Small intestine (tissue), 7 donors: ENCODE measurements at regions not wholly inside any gene's neighbourhood (a gene's known extent, or its start where the extent isn't known, plus 50 kb on each side); places are given as distances from the start of the nearest gene placed in this dataset.
"Not testable (repeated sequence)": the region's sequence is repeated elsewhere in the genome, so short reads cannot be mapped to it uniquely, and the experiment has no call there.

Source experiments
- DNase-seq, 2 donors: peaks; one replicate each; pipeline versions ENCODE4 v3.0.0 to v3.0.0-alpha.2; 2013
- FAIRE-seq: peaks from 2 replicates; lab custom pipeline; 2012; peaks lifted over from hg19 to GRCh38; lab: Jason Lieb, UNC
- H3K27ac ChIP-seq, 3 donors: one replicate each; pipeline ENCODE4 v1.5.1; 2013; ENCODE audit warnings: low read length in 2 of 3, mild to moderate bottlenecking in 2 of 3, control low read depth in 1 of 3, inconsistent platforms in 1 of 3, low read depth in 1 of 3, moderate library complexity in 1 of 3
- H3K27me3 ChIP-seq, 3 donors: one replicate each; pipeline ENCODE4 v1.6.1; 2013; ENCODE audit warnings: low read length in 3 of 3, inconsistent platforms in 1 of 3; ENCODE audit not compliant: control insufficient read depth in 3 of 3, insufficient read depth in 3 of 3
- H3K36me3 ChIP-seq, 3 donors: one replicate each; pipeline ENCODE4 v1.6.1; 2013; ENCODE audit warnings: low read length in 3 of 3, inconsistent platforms in 1 of 3, low read depth in 1 of 3, mild to moderate bottlenecking in 1 of 3, moderate library complexity in 1 of 3; ENCODE audit not compliant: control insufficient read depth in 3 of 3, insufficient read depth in 2 of 3
- H3K4me1 ChIP-seq, 3 donors: one replicate each; pipeline ENCODE4 v1.6.1; 2013; ENCODE audit warnings: low read length in 2 of 3, inconsistent platforms in 1 of 3, low read depth in 1 of 3, mild to moderate bottlenecking in 1 of 3, moderate library complexity in 1 of 3; ENCODE audit not compliant: control insufficient read depth in 3 of 3, insufficient read depth in 2 of 3
- H3K4me3 ChIP-seq, 3 donors: one replicate each; pipeline ENCODE4 v1.5.1; 2013; ENCODE audit warnings: low read length in 3 of 3, control low read depth in 1 of 3, inconsistent platforms in 1 of 3, low read depth in 1 of 3, mild to moderate bottlenecking in 1 of 3, moderate library complexity in 1 of 3
- H3K9me3 ChIP-seq, 2 donors: one replicate each; pipeline ENCODE4 v1.6.1; 2013; ENCODE audit warnings: low read depth in 1 of 2, low read length in 1 of 2; ENCODE audit not compliant: control insufficient read depth in 2 of 2, insufficient read depth in 1 of 2
- WGBS, 3 donors: extraction: QIAGEN DNeasy Blood & Tissue Kit; methylation state at CpG; one replicate each; pipeline ENCODE4 v1.1.7; 2013; 5-methylcytosine and 5-hydroxymethylcytosine counted together
- donor health status: healthy with polysubstance abuse.
- donor health status: control.
- donor health status: control.
- donor health status: Bipolar disorder and iron deficiency.
- donor health status: healthy.

GRCh38 chr2:184993746-184994145, 395.4 kb downstream of the ZNF804A start:
- DNase-seq (no peak), FAIRE-seq (no peak)
- Histone ChIP-seq H3K9me3 (no peaks in the 10 kb centered on the region), H3K36me3 (no peaks in the 10 kb centered on the region), H3K27ac (no peak overlapping the region), H3K4me1 (no peaks in the 10 kb centered on the region), H3K4me3 (no peak overlapping the region), H3K27me3 (no peaks in the 10 kb centered on the region)
- 54 to 57% (median 56%) methylated on average over 2 of the region's 2 CpGs for WGBS, 3 donors

- no peak for DNase-seq
- no peak for FAIRE-seq
- 59 to 74% (median 66%) methylated on average over 4 of the region's 4 CpGs for whole genome bisulfite sequencing, 3 donors
These were observed 408.2 kb downstream of the ZNF804A start for GRCh38 chr2:185006481-185006880.

GRCh38 chr2:185012643-185013042, 414.3 kb downstream of the ZNF804A start:
- WGBS, 3 donors = 86 to 93% (median 93%) methylated on average over 3 of the region's 3 CpGs
- no peak overlapping the region for H3K27ac ChIP-seq
- H3K9me3 ChIP-seq = peaks cover 0 to 26% of the 10 kb centered on the region in 2 donors
- H3K4me3 ChIP-seq = no peak overlapping the region
- DNase-seq (no peak), FAIRE-seq (no peak)
- no peaks in the 10 kb centered on the region for H3K36me3 ChIP-seq
- H3K27me3 ChIP-seq = no peaks in the 10 kb centered on the region
- no peaks in the 10 kb centered on the region for H3K4me1 ChIP-seq

More at GRCh38 chr2:185006481-185006880, 408.2 kb downstream of the ZNF804A start:
- H3K27me3 ChIP-seq = no peaks in the 10 kb centered on the region
- peaks cover 0 to 17% of the 10 kb centered on the region in 2 donors for H3K9me3 ChIP-seq
- no peaks in the 10 kb centered on the region for H3K36me3 ChIP-seq
- no peaks in the 10 kb centered on the region for H3K4me1 ChIP-seq
- no peak overlapping the region for H3K27ac ChIP-seq
- H3K4me3 ChIP-seq = no peak overlapping the region

- Histone ChIP-seq H3K36me3 (no peaks in the 10 kb centered on the region), H3K4me3 (no peak overlapping the region), H3K9me3 (peaks cover 0 to 23% of the 10 kb centered on the region in 2 donors), H3K4me1 (no peaks in the 10 kb centered on the region), H3K27me3 (no peaks in the 10 kb centered on the region), H3K27ac (no peak overlapping the region)
- FAIRE-seq (no peak), DNase-seq (no peak)
These were observed 415.7 kb downstream of the ZNF804A start for GRCh38 chr2:185014076-185014475.

GRCh38 chr2:185025891-185026290, 427.6 kb downstream of the ZNF804A start:
- 79 to 81% (median 79%) methylated on average over 3 of the region's 3 CpGs for WGBS, 3 donors
- H3K4me3 ChIP-seq, H3K9me3 ChIP-seq, H3K36me3 ChIP-seq, H3K27ac ChIP-seq, DNase-seq, H3K4me1 ChIP-seq, FAIRE-seq, H3K27me3 ChIP-seq: not testable (repeated sequence)

- DNase-seq = no peak
- Histone ChIP-seq H3K4me1 (no peaks in the 10 kb centered on the region), H3K36me3 (no peaks in the 10 kb centered on the region), H3K27ac (no peak overlapping the region), H3K27me3 (no peaks in the 10 kb centered on the region), H3K4me3 (no peak overlapping the region), H3K9me3 (peaks cover 0 to 3% of the 10 kb centered on the region in 2 donors)
- 80 to 92% (median 83%) methylated on average over 4 of the region's 4 CpGs for WGBS, 3 donors
- FAIRE-seq = no peak
These were observed 437.6 kb downstream of the ZNF804A start for GRCh38 chr2:185035906-185036305.

GRCh38 chr2:185044323-185044874, 446.1 kb downstream of the ZNF804A start:
- H3K4me3 ChIP-seq = no peak overlapping the region
- no peak for FAIRE-seq
- DNase-seq = no peak
- 86 to 91% (median 90%) methylated on average over 7 of the region's 7 CpGs for whole genome bisulfite sequencing, 3 donors
- no peak overlapping the region for H3K27ac ChIP-seq
- no peaks in the 10 kb centered on the region for H3K36me3 ChIP-seq
- H3K9me3 ChIP-seq = peaks cover 0 to 12% of the 10 kb centered on the region in 2 donors
- H3K4me1 ChIP-seq = no peaks in the 10 kb centered on the region
- no peaks in the 10 kb centered on the region for H3K27me3 ChIP-seq

GRCh38 chr2:185050804-185051203, 452.5 kb downstream of the ZNF804A start:
- Histone ChIP-seq H3K27ac (no peak overlapping the region), H3K9me3 (no peaks in the 10 kb centered on the region), H3K4me1 (no peaks in the 10 kb centered on the region), H3K27me3 (no peaks in the 10 kb centered on the region), H3K4me3 (no peak overlapping the region), H3K36me3 (no peaks in the 10 kb centered on the region)
- DNase-seq = no peak
- no peak for FAIRE-seq
- 82 to 94% (median 91%) methylated on average over 2 of the region's 2 CpGs for whole genome bisulfite sequencing, 3 donors

GRCh38 chr2:185063761-185064160, 465.4 kb downstream of the ZNF804A start:
- no peak for FAIRE-seq
- 29 to 48% (median 39%) methylated on average over 1 of the region's 1 CpG for WGBS, 3 donors
- Histone ChIP-seq H3K27me3 (no peaks in the 10 kb centered on the region), H3K9me3 (no peaks in the 10 kb centered on the region), H3K4me3 (no peak overlapping the region), H3K36me3 (no peaks in the 10 kb centered on the region), H3K4me1 (no peaks in the 10 kb centered on the region), H3K27ac (no peak overlapping the region)
- DNase-seq = no peak
